ENCODE measurements at regions not wholly inside any gene's neighbourhood (a gene's known extent, or its start where the extent isn't known, plus 50 kb on each side); places are given as distances from the start of the nearest gene placed in this dataset.

DNA sequence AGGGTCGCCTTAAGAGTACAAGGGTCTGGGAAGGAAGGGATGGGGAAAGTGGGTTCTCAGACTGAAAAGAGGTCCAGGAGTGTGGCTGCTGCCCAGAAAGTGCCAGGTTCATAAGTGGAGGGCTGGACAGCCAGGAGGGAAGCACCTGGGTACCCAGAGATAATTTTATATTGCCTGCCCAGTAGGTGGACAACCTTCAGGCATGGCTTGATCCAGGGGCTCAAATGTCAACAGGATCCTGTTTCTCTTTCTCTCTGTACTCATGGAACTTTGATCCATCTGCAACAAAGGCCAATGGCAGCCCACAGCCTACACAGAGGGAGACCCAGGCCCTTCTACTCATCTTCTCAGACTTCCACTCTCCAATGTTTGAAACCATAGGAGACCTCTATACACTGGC lies 80.5 kb upstream of the GRK3 start:
- TF ChIP-seq PHF8 (conservative IDR thresholded peaks at IDR 0.05; ENCODE audit: low read depth, low read length): no peak
- TF ChIP-seq CEBPB (IDR thresholded peaks at IDR 0.05; ENCODE audit: low read depth, low read length): no peak

Data from H1 (cell line).